LNCAP (cell line): ENCODE measurements at regions not wholly inside any gene's neighbourhood (a gene's known extent, or its start where the extent isn't known, plus 50 kb on each side); places are given as distances from the start of the nearest gene placed in this dataset.

Experiments
- TF ChIP-seq, protein P1 (sequence below): fragments of 450-650 bp; IDR thresholded peaks from 2 replicates; pipeline ENCODE4 v1.5.1; 2017; ENCODE audit warnings: mild to moderate bottlenecking

- TF ChIP-seq, protein P1, sequence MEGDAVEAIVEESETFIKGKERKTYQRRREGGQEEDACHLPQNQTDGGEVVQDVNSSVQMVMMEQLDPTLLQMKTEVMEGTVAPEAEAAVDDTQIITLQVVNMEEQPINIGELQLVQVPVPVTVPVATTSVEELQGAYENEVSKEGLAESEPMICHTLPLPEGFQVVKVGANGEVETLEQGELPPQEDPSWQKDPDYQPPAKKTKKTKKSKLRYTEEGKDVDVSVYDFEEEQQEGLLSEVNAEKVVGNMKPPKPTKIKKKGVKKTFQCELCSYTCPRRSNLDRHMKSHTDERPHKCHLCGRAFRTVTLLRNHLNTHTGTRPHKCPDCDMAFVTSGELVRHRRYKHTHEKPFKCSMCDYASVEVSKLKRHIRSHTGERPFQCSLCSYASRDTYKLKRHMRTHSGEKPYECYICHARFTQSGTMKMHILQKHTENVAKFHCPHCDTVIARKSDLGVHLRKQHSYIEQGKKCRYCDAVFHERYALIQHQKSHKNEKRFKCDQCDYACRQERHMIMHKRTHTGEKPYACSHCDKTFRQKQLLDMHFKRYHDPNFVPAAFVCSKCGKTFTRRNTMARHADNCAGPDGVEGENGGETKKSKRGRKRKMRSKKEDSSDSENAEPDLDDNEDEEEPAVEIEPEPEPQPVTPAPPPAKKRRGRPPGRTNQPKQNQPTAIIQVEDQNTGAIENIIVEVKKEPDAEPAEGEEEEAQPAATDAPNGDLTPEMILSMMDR: no peak
Measured at GRCh38 chr3:106420628-106421027, 551.8 kb upstream of the CBLB start.

GRCh38 chr3:106421426-106421825 is 552.6 kb upstream of the CBLB start:
- TF ChIP-seq, protein P1: no peak

DNA sequence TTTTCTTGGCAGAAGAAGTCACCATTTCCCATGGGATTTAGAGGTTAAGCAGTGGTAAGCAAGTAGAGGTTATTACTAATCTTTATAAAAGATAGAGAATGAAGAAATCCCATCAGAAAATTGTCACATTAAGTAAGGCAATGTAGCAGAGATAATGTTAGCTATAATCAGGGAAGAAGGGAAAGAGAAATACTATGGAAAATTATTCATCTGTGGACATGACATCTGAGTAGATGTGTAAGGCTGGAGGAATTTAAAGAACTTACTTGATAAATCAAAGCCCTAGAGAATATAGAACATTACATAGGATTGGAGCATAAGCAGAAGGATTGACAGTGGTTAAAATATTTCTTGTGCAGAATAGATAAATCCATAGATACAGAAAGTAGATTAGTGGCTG is 553.1 kb upstream of the CBLB start:
- TF ChIP-seq, protein P1: no peak

- TF ChIP-seq, protein P1: no peak
Measured at GRCh38 chr3:106423321-106424225, 554.8 kb upstream of the CBLB start.

GRCh38 chr3:106425026-106425425 is 556.2 kb upstream of the CBLB start:
- TF ChIP-seq, protein P1: no peak

- TF ChIP-seq, protein P1: no peak
Measured at GRCh38 chr3:106425916-106426315, 557.1 kb upstream of the CBLB start.

DNA sequence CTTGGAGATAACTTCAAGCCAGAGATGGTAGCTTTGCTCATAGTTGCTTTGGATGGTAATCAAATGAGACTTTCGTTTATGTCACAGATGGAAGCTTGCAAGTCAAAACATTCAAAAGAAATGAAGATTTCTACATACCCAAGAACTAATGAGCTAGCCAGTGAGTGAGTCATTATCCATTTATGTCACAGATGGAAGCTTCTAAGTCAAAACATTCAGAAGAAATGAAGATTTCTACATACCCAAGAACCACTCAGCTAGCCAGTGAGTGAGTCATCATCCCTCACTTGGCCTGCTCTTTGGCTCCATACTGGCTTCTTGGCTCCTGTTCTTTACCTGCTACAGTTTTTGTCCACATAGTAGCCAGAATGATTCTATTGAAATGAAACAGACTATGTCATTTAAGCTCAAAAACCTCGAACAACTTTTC is 559.8 kb upstream of the CBLB start:
- TF ChIP-seq, protein P1: no peak
